Left lung (tissue), 4 donors: ENCODE measurements at regions not wholly inside any gene's neighbourhood (a gene's known extent, or its start where the extent isn't known, plus 50 kb on each side); places are given as distances from the start of the nearest gene placed in this dataset.
"Not testable (repeated sequence)": the region's sequence is repeated elsewhere in the genome, so short reads cannot be mapped to it uniquely, and the experiment has no call there.

ENCODE experiments used
- ATAC-seq: fragments of 200-7000 bp; cut with Tn5 transposase; one replicate; pipeline ENCODE4 v1.9.1; 2020; ENCODE audit warnings: moderate library complexity
- DNase-seq, 4 donors: peaks; one replicate each; pipeline ENCODE4 v3.0.0-alpha.2; 2013 to 2020
- H3K27ac ChIP-seq, 2 donors: fragments of 200-600 bp; sonication (generic) in 1 of 2; one replicate each; pipeline versions ENCODE4 v1.5.0 to v1.8.0; 2020 to 2021
- H3K27me3 ChIP-seq, 2 donors: fragments of 200-600 bp; sonication (generic) in 1 of 2; one replicate each; pipeline versions ENCODE4 v1.5.0 to v1.8.0; 2020 to 2021
- H3K36me3 ChIP-seq, 2 donors: fragments of 200-600 bp; sonication (generic) in 1 of 2; one replicate each; pipeline versions ENCODE4 v1.5.0 to v1.8.0; 2020 to 2021
- H3K4me1 ChIP-seq, 2 donors: fragments of 200-600 bp; one replicate each; pipeline ENCODE4 v1.8.0; 2021
- H3K4me3 ChIP-seq, 2 donors: fragments of 200-600 bp; sonication (generic) in 1 of 2; one replicate each; pipeline versions ENCODE4 v1.5.0 to v1.8.0; 2020 to 2021; ENCODE audit warnings: mild to moderate bottlenecking in 1 of 2
- H3K9me3 ChIP-seq, 2 donors: fragments of 200-600 bp; sonication (generic) in 1 of 2; one replicate each; pipeline versions ENCODE4 v1.5.0 to v1.8.0; 2020 to 2021
- CTCF ChIP-seq, 2 donors: fragments of 200-600 bp; sonication (generic) in 1 of 2; IDR thresholded peaks; one replicate each; pipeline versions ENCODE4 v1.5.0 to v1.8.0; 2021; ENCODE audit warnings: antibody characterized with exemption in 2 of 2
- intact Hi-C, 2 donors: fragments of 100-400 bp; cut with DNase I; formaldehyde crosslinking; loops; one replicate each; pipeline versions ENCODE4 v1.11.2 to v1.14.2; 2022
- donor health status: DM: no; HTN: yes; CAD: no.
- donor health status: DM: no; HTN: no; CAD: no.

- no peaks in the 10 kb centered on the region for H3K9me3 ChIP-seq
- no peak for DNase-seq
Measured at GRCh38 chr7:130804220-130804619, 70.2 kb upstream of the KLF14 start.

GRCh38 chr7:130812819-130813218 is 78.8 kb upstream of the KLF14 start:
- H3K4me3 ChIP-seq, DNase-seq, H3K27me3 ChIP-seq, H3K36me3 ChIP-seq, ATAC-seq, H3K9me3 ChIP-seq, intact Hi-C loops, H3K4me1 ChIP-seq, H3K27ac ChIP-seq: not testable (repeated sequence)

More at GRCh38 chr7:130804220-130804619, 70.2 kb upstream of the KLF14 start:
- ATAC-seq = no peak
- intact Hi-C loops = no loop called here
- TF ChIP-seq CTCF (IDR thresholded peaks at IDR 0.05) = no peak
- Histone ChIP-seq H3K27me3 (peaks cover 2 to 18% of the 10 kb centered on the region in 2 donors), H3K36me3 (no peaks in the 10 kb centered on the region), H3K4me3 (no peak overlapping the region), H3K4me1 (no peaks in the 10 kb centered on the region), H3K27ac (no peak overlapping the region)

GRCh38 chr7:130814778-130815335 is 80.8 kb upstream of the KLF14 start:
- H3K9me3 ChIP-seq = no peaks in the 10 kb centered on the region
- no peaks in the 10 kb centered on the region for H3K4me1 ChIP-seq
- no peak for DNase-seq
- ATAC-seq = peak; percentile 38
- no peaks in the 10 kb centered on the region for H3K27me3 ChIP-seq
- H3K27ac ChIP-seq = no peak overlapping the region
- H3K36me3 ChIP-seq = no peaks in the 10 kb centered on the region
- H3K4me3 ChIP-seq = no peak overlapping the region
- intact Hi-C loops = no loop called here
- TF ChIP-seq CTCF (IDR thresholded peaks at IDR 0.05) = peak in 1 of 2 donors; percentile 25

- H3K4me3 ChIP-seq = no peak overlapping the region
- intact Hi-C loops = no loop called here
- no peaks in the 10 kb centered on the region for H3K27me3 ChIP-seq
- TF ChIP-seq CTCF (IDR thresholded peaks at IDR 0.05) = no peak
- H3K36me3 ChIP-seq = no peaks in the 10 kb centered on the region
- H3K9me3 ChIP-seq = no peaks in the 10 kb centered on the region
- H3K4me1 ChIP-seq = no peaks in the 10 kb centered on the region
- no peak for ATAC-seq
- no peak overlapping the region for H3K27ac ChIP-seq
- no peak for DNase-seq
Measured at GRCh38 chr7:130818056-130818455, 84.0 kb upstream of the KLF14 start.

GRCh38 chr7:130821864-130822263 is 87.9 kb upstream of the KLF14 start:
- H3K36me3 ChIP-seq = no peaks in the 10 kb centered on the region

More at GRCh38 chr7:130821864-130822263, 87.9 kb upstream of the KLF14 start:
- no peak for TF ChIP-seq CTCF (IDR thresholded peaks at IDR 0.05)
- DNase-seq = no peak
- Histone ChIP-seq H3K9me3 (peaks cover 0 to 18% of the 10 kb centered on the region in 2 donors), H3K27me3 (no peaks in the 10 kb centered on the region), H3K4me1 (no peaks in the 10 kb centered on the region), H3K4me3 (no peak overlapping the region), H3K27ac (no peak overlapping the region)
- intact Hi-C loops = no loop called here
- no peak for ATAC-seq
